PC-3 (cell line): ENCODE measurements at regions not wholly inside any gene's neighbourhood (a gene's known extent, or its start where the extent isn't known, plus 50 kb on each side); places are given as distances from the start of the nearest gene placed in this dataset.
"Not testable (repeated sequence)": the region's sequence is repeated elsewhere in the genome, so short reads cannot be mapped to it uniquely, and the experiment has no call there.

Experiments used
- ATAC-seq: fragments of 200-7000 bp; cut with Tn5 transposase; 2 replicates; pipeline ENCODE4 v1.9.1; 2020; ENCODE audit warnings: mild to moderate bottlenecking, moderate library complexity
- BruUV-seq: library from RNA; stranded (reverse); fragments of 400-500 nt; replicated peaks from 2 replicates; lab custom pipeline; 2021; lab: Mats Ljungman, UMichigan
- CTCF ChIA-PET: fragments of 300-600 bp; sonication (Branson Sonifier 250); formaldehyde crosslinking; loops from one replicate; lab custom pipeline; 2022; ENCODE audit warnings: antibody characterized with exemption; lab: Charles Lee
- POLR2A ChIA-PET: fragments of 300-600 bp; sonication (Branson Sonifier 250); formaldehyde crosslinking; loops from one replicate; lab custom pipeline; 2022; ENCODE audit warnings: antibody characterized with exemption; ENCODE audit not compliant: unreplicated experiment; lab: Charles Lee
- DNase-seq: peaks from one replicate; pipeline ENCODE4 v3.0.0-alpha.2; 2015
- H2AFZ ChIP-seq: fragments of 300-600 bp; sonication (generic); 2 replicates; pipeline ENCODE4 v1.6.0; 2016; ENCODE audit warnings: antibody characterized with exemption, low read length
- H3F3A ChIP-seq: fragments of 300-600 bp; sonication (generic); one replicate; pipeline ENCODE4 v1.6.0; 2017; ENCODE audit warnings: antibody characterized with exemption, low read length, control low read depth, mild to moderate bottlenecking; ENCODE audit not compliant: unreplicated experiment
- H3K27ac ChIP-seq: fragments of 300-600 bp; sonication (generic); 2 replicates; pipeline ENCODE4 v1.5.1; 2016; ENCODE audit warnings: mild to moderate bottlenecking, low read length
- H3K27me3 ChIP-seq: fragments of 300-600 bp; sonication (generic); 2 replicates; pipeline ENCODE4 v1.6.1; 2016; ENCODE audit warnings: low read length, mixed read lengths
- H3K36me3 ChIP-seq: fragments of 300-600 bp; sonication (generic); 2 replicates; pipeline ENCODE4 v1.6.1; 2016; ENCODE audit warnings: low read depth, mixed run types, low read length, mixed read lengths
- H3K4me1 ChIP-seq: fragments of 300-600 bp; sonication (generic); 2 replicates; pipeline ENCODE4 v1.5.1; 2016; ENCODE audit warnings: low read length; ENCODE audit not compliant: insufficient read depth
- H3K4me2 ChIP-seq: fragments of 300-600 bp; sonication (generic); 2 replicates; pipeline ENCODE4 v1.6.0; 2016; ENCODE audit warnings: low read length
- H3K4me3 ChIP-seq: fragments of 300-600 bp; sonication (generic); 2 replicates; pipeline ENCODE4 v1.5.1; 2016; ENCODE audit warnings: mild to moderate bottlenecking, low read length, mixed read lengths
- H3K79me2 ChIP-seq: fragments of 300-600 bp; sonication (generic); 2 replicates; pipeline ENCODE4 v1.6.1; 2017; ENCODE audit warnings: low read length, mixed read lengths
- H3K9ac ChIP-seq: fragments of 300-600 bp; sonication (generic); 2 replicates; pipeline ENCODE4 v1.6.0; 2016; ENCODE audit warnings: mild to moderate bottlenecking, low read length
- H3K9me2 ChIP-seq: fragments of 300-600 bp; sonication (generic); replicated peaks from 2 replicates; pipeline ENCODE4 v1.6.1; 2016; ENCODE audit warnings: mixed run types, low read length, mixed read lengths
- H3K9me3 ChIP-seq: fragments of 300-600 bp; sonication (generic); 2 replicates; pipeline ENCODE4 v1.6.1; 2016; ENCODE audit warnings: low read length, mixed read lengths
- H4K20me1 ChIP-seq: fragments of 300-600 bp; sonication (generic); 2 replicates; pipeline ENCODE4 v1.6.1; 2016; ENCODE audit warnings: low read length, mixed read lengths
- EZH2 ChIP-seq: fragments of 300-600 bp; sonication (generic); IDR thresholded peaks from one replicate; pipeline ENCODE4 v1.6.1; 2017; ENCODE audit warnings: antibody characterized with exemption, mild to moderate bottlenecking, low read length; ENCODE audit not compliant: unreplicated experiment
- EZH2phosphoT487 ChIP-seq: fragments of 300-600 bp; sonication (generic); IDR thresholded peaks from 2 replicates; pipeline ENCODE4 v1.6.1; 2018; ENCODE audit warnings: mild to moderate bottlenecking, antibody characterized with exemption, low read length, borderline replicate concordance
- intact Hi-C: fragments of 100-400 bp; cut with micrococcal nuclease; formaldehyde crosslinking; loops from 2 replicates; pipeline ENCODE4 v1.9.0; 2023
- TF ChIP-seq, protein P1 (sequence below): fragments of 300-600 bp; sonication (generic); conservative IDR thresholded peaks from 2 replicates; pipeline ENCODE4 v1.5.1; 2017; ENCODE audit warnings: antibody characterized with exemption, low read depth, mild to moderate bottlenecking, low read length

DNA sequence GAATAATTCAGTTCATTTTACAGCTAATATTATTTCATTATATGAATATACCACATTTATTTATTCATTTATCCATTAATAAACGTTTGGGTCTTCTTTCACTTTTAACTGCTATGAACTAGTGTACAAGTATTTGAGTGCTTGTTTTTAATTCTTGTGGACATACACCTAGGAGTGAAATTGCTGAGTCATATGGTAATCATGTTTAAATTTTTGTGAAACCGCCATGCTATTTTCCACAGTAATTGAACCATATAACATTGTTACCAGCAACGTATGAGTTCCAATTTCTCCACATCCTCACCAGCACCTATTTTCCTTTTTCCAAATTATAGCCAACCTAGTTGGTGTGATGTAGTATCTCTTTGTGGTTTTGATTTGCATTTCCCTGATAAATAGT, 388.2 kb downstream of the MAGEE1 start:
- CTCF ChIA-PET = no interaction called here
- no peaks in the 10 kb centered on the region for H3K27me3 ChIP-seq
- intact Hi-C loops = no loop called here
- no peak overlapping the region for H3K4me2 ChIP-seq
- no peak overlapping the region for H3K4me3 ChIP-seq
- TF ChIP-seq EZH2phosphoT487 = no peak
- TF ChIP-seq, protein P1, sequence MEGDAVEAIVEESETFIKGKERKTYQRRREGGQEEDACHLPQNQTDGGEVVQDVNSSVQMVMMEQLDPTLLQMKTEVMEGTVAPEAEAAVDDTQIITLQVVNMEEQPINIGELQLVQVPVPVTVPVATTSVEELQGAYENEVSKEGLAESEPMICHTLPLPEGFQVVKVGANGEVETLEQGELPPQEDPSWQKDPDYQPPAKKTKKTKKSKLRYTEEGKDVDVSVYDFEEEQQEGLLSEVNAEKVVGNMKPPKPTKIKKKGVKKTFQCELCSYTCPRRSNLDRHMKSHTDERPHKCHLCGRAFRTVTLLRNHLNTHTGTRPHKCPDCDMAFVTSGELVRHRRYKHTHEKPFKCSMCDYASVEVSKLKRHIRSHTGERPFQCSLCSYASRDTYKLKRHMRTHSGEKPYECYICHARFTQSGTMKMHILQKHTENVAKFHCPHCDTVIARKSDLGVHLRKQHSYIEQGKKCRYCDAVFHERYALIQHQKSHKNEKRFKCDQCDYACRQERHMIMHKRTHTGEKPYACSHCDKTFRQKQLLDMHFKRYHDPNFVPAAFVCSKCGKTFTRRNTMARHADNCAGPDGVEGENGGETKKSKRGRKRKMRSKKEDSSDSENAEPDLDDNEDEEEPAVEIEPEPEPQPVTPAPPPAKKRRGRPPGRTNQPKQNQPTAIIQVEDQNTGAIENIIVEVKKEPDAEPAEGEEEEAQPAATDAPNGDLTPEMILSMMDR = no peak
- TF ChIP-seq EZH2 = no peak
- no peaks in the 10 kb centered on the region for H3K4me1 ChIP-seq
- H2AFZ ChIP-seq = no peak overlapping the region
- H3K79me2 ChIP-seq = no peaks in the 10 kb centered on the region
- H3F3A ChIP-seq = no peaks in the 10 kb centered on the region
- POLR2A ChIA-PET = no interaction called here
- no peaks in the 10 kb centered on the region for H4K20me1 ChIP-seq
- H3K27ac ChIP-seq = no peak overlapping the region
- no peaks in the 10 kb centered on the region for H3K36me3 ChIP-seq
- DNase-seq (no peak), ATAC-seq (no peak)
- H3K9me2 ChIP-seq = no peaks in the 10 kb centered on the region
- H3K9me3 ChIP-seq = no peaks in the 10 kb centered on the region
- H3K9ac ChIP-seq = no peak overlapping the region
- no TSS peak for BruUV-seq

DNA sequence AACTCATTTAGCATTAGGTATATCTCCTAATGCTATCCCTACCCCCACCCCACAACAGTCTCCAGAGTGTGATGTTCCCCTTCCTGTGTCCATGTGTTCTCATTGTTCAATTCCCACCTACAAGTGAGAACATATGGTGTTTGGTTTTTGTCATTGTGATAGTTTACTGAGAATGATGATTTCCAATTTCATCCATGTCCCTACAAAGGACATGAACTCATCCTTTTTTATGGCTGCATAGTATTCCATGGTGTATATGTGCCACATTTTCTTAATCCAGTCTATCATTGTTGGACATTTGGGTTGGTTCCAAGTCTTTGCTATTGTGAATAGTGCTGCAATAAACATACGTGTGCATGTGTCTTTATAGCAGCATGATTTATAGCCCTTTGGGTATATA, 389.8 kb downstream of the MAGEE1 start:
- intact Hi-C loops, H3K27ac ChIP-seq, H2AFZ ChIP-seq, H3K9ac ChIP-seq, H3K4me3 ChIP-seq, H3K9me2 ChIP-seq, H3F3A ChIP-seq, ATAC-seq, H3K27me3 ChIP-seq, H3K9me3 ChIP-seq, DNase-seq, H3K4me1 ChIP-seq, H3K79me2 ChIP-seq, CTCF ChIA-PET, H3K36me3 ChIP-seq, POLR2A ChIA-PET, H3K4me2 ChIP-seq, H4K20me1 ChIP-seq, BruUV-seq: not testable (repeated sequence)

DNA sequence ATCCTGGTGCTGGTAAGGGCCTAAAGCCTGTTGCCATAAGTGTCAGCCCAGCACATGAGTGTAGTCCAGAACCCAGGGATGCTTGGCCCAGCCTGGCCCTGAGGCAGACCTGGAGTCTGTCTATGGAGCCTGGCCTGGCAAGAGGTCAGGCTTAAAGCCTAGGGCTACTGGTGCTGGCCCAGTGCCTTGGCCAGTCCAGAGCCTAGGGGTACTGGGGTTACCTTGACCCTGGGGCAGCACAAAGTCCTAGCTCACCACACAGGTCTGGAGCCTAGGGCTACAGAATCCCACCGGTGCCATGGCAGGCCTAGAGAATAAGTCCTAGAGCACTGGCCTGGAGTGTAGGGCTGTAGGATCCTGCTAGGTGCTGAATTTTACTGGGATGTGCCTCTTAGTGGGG, 393.8 kb downstream of the MAGEE1 start:
- Histone ChIP-seq H3F3A (no peaks in the 10 kb centered on the region), H2AFZ (no peak overlapping the region), H3K27me3 (no peaks in the 10 kb centered on the region), H3K4me3 (no peak overlapping the region), H3K79me2 (no peaks in the 10 kb centered on the region), H3K4me2 (no peak overlapping the region), H3K27ac (no peak overlapping the region), H3K36me3 (no peaks in the 10 kb centered on the region), H3K9ac (no peak overlapping the region), H3K9me3 (no peaks in the 10 kb centered on the region), H4K20me1 (no peaks in the 10 kb centered on the region), H3K9me2 (no peaks in the 10 kb centered on the region), H3K4me1 (no peaks in the 10 kb centered on the region)
- no peak for ATAC-seq
- BruUV-seq = no TSS peak
- POLR2A ChIA-PET = no interaction called here
- no peak for DNase-seq
- TF ChIP-seq, protein P1 = no peak
- TF ChIP-seq EZH2phosphoT487 (no peak), EZH2 (no peak)
- CTCF ChIA-PET = no interaction called here
- intact Hi-C loops = no loop called here
